ENCODE measurements at regions not wholly inside any gene's neighbourhood (a gene's known extent, or its start where the extent isn't known, plus 50 kb on each side); places are given as distances from the start of the nearest gene placed in this dataset.

GRCh38 chr12:67764055-67764454, 115.5 kb downstream of the DYRK2 start:
- TF ChIP-seq POLR2A (IDR thresholded peaks at IDR 0.05) (no peak), CTCF (IDR thresholded peaks at IDR 0.05) (no peak), EP300 (IDR thresholded peaks at IDR 0.05) (no peak)

Measured in ovary (tissue), 3 donors.